ENCODE measurements at regions not wholly inside any gene's neighbourhood (a gene's known extent, or its start where the extent isn't known, plus 50 kb on each side); places are given as distances from the start of the nearest gene placed in this dataset.

DNA sequence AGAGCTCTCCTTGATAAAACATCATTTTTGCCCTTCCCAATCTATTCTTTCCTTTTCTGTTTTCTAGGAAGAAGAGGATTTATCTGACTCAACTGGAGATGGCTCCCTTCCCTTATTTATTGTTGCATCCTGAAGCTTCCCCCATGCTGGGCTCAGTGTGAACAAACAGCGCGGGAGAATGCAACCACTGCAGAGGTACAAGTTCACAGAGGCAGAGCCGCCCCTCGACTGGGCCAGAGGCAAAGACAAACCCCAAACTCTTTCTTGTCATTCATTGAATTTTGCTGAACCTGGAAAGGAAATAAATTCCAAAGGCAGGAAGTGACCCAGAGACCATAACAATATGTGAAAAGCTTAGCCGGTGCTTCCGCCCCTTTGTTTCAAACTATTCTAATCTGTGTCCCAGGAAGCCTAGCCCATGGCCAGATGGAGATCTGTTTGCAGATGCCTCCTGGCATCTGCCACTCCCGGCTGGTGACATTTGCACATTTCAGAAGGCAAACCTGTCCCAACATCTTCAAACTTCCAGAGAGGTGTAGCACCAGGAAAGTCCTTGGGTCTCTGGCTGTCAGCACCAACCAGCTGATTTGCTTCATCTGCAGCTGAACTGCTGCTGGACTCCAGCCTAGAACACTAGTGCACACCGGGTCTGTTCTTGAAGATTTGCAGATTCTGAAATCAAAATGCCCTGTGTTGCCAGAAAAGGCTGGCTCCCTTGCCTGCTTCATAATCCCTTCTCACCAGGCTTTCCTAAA lies 79.4 kb upstream of the MAP4K3 start (continued):
- TF ChIP-seq CSRNP2 (CRISPR knock-in tag; conservative IDR thresholded peaks at IDR 0.05; ENCODE audit: low read depth) (no peak), ATF7-NPFF (CRISPR knock-in tag; IDR thresholded peaks at IDR 0.05; ENCODE audit: low read depth) (peak; percentile 66; the same call in 1 of the 2 replicates), SIX4 (CRISPR knock-in tag; IDR thresholded peaks at IDR 0.05) (no peak), ZNF766 (CRISPR knock-in tag; IDR thresholded peaks at IDR 0.05; ENCODE audit: borderline replicate concordance) (peak; percentile 72), AHR (CRISPR knock-in tag; IDR thresholded peaks at IDR 0.05) (no peak), DMTF1 (CRISPR knock-in tag; IDR thresholded peaks at IDR 0.05) (no peak), TRAFD1 (CRISPR knock-in tag; IDR thresholded peaks at IDR 0.05; ENCODE audit: borderline replicate concordance) (no peak), ZSCAN21 (CRISPR knock-in tag; IDR thresholded peaks at IDR 0.05; ENCODE audit: borderline replicate concordance) (no peak), ASH2L (IDR thresholded peaks at IDR 0.05; ENCODE audit: insufficient read length, low read depth, low read length) (no peak), RAD21 (CRISPR knock-in tag; IDR thresholded peaks at IDR 0.05) (peak; percentile 54; the same call in 1 of the 2 replicates), SMARCC2 (IDR thresholded peaks at IDR 0.05) (no peak), ZFAT (CRISPR knock-in tag; conservative IDR thresholded peaks at IDR 0.05) (no peak), YY1 (IDR thresholded peaks at IDR 0.05; ENCODE audit: insufficient read depth, insufficient replicate concordance, low read depth, low read length) (peak; percentile 28), ZNF652 (CRISPR knock-in tag; IDR thresholded peaks at IDR 0.05; ENCODE audit: borderline replicate concordance, low read depth) (0 out of 2 replicates have a peak, but pooled peaks have one; percentile 2), ZNF576 (CRISPR knock-in tag; IDR thresholded peaks at IDR 0.05) (no peak), RARG (CRISPR knock-in tag; IDR thresholded peaks at IDR 0.05; ENCODE audit: low read depth) (peak; percentile 74; the same call in 1 of the 2 replicates)
- TF ChIP-seq, protein P1, sequence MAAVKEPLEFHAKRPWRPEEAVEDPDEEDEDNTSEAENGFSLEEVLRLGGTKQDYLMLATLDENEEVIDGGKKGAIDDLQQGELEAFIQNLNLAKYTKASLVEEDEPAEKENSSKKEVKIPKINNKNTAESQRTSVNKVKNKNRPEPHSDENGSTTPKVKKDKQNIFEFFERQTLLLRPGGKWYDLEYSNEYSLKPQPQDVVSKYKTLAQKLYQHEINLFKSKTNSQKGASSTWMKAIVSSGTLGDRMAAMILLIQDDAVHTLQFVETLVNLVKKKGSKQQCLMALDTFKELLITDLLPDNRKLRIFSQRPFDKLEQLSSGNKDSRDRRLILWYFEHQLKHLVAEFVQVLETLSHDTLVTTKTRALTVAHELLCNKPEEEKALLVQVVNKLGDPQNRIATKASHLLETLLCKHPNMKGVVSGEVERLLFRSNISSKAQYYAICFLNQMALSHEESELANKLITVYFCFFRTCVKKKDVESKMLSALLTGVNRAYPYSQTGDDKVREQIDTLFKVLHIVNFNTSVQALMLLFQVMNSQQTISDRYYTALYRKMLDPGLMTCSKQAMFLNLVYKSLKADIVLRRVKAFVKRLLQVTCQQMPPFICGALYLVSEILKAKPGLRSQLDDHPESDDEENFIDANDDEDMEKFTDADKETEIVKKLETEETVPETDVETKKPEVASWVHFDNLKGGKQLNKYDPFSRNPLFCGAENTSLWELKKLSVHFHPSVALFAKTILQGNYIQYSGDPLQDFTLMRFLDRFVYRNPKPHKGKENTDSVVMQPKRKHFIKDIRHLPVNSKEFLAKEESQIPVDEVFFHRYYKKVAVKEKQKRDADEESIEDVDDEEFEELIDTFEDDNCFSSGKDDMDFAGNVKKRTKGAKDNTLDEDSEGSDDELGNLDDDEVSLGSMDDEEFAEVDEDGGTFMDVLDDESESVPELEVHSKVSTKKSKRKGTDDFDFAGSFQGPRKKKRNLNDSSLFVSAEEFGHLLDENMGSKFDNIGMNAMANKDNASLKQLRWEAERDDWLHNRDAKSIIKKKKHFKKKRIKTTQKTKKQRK (IDR thresholded peaks at IDR 0.05; ENCODE audit: low read length): no peak
- TF ChIP-seq, protein P2, sequence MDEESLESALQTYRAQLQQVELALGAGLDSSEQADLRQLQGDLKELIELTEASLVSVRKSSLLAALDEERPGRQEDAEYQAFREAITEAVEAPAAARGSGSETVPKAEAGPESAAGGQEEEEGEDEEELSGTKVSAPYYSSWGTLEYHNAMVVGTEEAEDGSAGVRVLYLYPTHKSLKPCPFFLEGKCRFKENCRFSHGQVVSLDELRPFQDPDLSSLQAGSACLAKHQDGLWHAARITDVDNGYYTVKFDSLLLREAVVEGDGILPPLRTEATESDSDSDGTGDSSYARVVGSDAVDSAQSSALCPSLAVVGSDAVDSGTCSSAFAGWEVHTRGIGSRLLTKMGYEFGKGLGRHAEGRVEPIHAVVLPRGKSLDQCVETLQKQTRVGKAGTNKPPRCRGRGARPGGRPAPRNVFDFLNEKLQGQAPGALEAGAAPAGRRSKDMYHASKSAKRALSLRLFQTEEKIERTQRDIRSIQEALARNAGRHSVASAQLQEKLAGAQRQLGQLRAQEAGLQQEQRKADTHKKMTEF (CRISPR knock-in tag; IDR thresholded peaks at IDR 0.05): no peak
